HG03432 (cell line): ENCODE measurements at regions not wholly inside any gene's neighbourhood (a gene's known extent, or its start where the extent isn't known, plus 50 kb on each side); places are given as distances from the start of the nearest gene placed in this dataset.
"Not testable (repeated sequence)": the region's sequence is repeated elsewhere in the genome, so short reads cannot be mapped to it uniquely, and the experiment has no call there.

ENCODE experiments used
- ATAC-seq: cut with Tn5 transposase; IDR thresholded peaks from one replicate; pipeline ENCODE4 v1.9.1; 2021; ENCODE audit warnings: mild to moderate bottlenecking, moderate library complexity; ENCODE audit not compliant: unreplicated experiment

GRCh38 chr10:44014644-44015250, 366.1 kb upstream of the ZNF32 start:
- ATAC-seq, result no peak

GRCh38 chr10:44013981-44014380, 365.3 kb upstream of the ZNF32 start:
- ATAC-seq, result no peak

GRCh38 chr10:44012921-44013320, 364.2 kb upstream of the ZNF32 start:
- no peak for ATAC-seq

GRCh38 chr10:44011603-44011981, 362.9 kb upstream of the ZNF32 start:
- ATAC-seq, result no peak

- ATAC-seq, result peak; percentile 91
Measured at GRCh38 chr10:44010873-44011602, 362.4 kb upstream of the ZNF32 start.

GRCh38 chr10:44009891-44010632, 361.4 kb upstream of the ZNF32 start:
- ATAC-seq, result no peak

GRCh38 chr10:44008917-44009709, 360.4 kb upstream of the ZNF32 start:
- ATAC-seq, result no peak

- peak; percentile 50 for ATAC-seq
Measured at GRCh38 chr10:44008270-44008916, 359.7 kb upstream of the ZNF32 start.

- ATAC-seq, result no peak
Measured at GRCh38 chr10:44006771-44007170, 358.1 kb upstream of the ZNF32 start.

- no peak for ATAC-seq
Measured at GRCh38 chr10:44005788-44006099, 357.1 kb upstream of the ZNF32 start.

- no peak for ATAC-seq
Measured at GRCh38 chr10:44004913-44005787, 356.5 kb upstream of the ZNF32 start.

GRCh38 chr10:43998021-43998809, 349.5 kb upstream of the ZNF32 start:
- ATAC-seq, result no peak

- ATAC-seq, result no peak
Measured at GRCh38 chr10:43997330-43997729, 348.6 kb upstream of the ZNF32 start.

- no peak for ATAC-seq
Measured at GRCh38 chr10:43994539-43994938, 345.9 kb upstream of the ZNF32 start.

GRCh38 chr10:43992816-43993215, 344.1 kb upstream of the ZNF32 start:
- not testable (repeated sequence) for ATAC-seq

GRCh38 chr10:43986374-43986773, 337.7 kb upstream of the ZNF32 start:
- ATAC-seq, result no peak

- ATAC-seq, result no peak
Measured at GRCh38 chr10:43985941-43986340, 337.3 kb upstream of the ZNF32 start.

- ATAC-seq, result no peak
Measured at GRCh38 chr10:43983856-43984271, 335.2 kb upstream of the ZNF32 start.

- no peak for ATAC-seq
Measured at GRCh38 chr10:43983405-43983804, 334.7 kb upstream of the ZNF32 start.
